GM20000 (cell line): ENCODE measurements at regions not wholly inside any gene's neighbourhood (a gene's known extent, or its start where the extent isn't known, plus 50 kb on each side); places are given as distances from the start of the nearest gene placed in this dataset.
"Not testable (repeated sequence)": the region's sequence is repeated elsewhere in the genome, so short reads cannot be mapped to it uniquely, and the experiment has no call there.

Experiments used
- DNase-seq: peaks from one replicate; pipeline ENCODE4 v3.0.0; 2012; ENCODE audit warnings: low spot score
- TF ChIP-seq, protein P1 (sequence below): IDR thresholded peaks from 2 replicates; pipeline ENCODE4 v1.5.1; 2012; ENCODE audit warnings: mild to moderate bottlenecking, control low read depth; ENCODE audit errors: extremely low read depth, missing control alignments

DNA sequence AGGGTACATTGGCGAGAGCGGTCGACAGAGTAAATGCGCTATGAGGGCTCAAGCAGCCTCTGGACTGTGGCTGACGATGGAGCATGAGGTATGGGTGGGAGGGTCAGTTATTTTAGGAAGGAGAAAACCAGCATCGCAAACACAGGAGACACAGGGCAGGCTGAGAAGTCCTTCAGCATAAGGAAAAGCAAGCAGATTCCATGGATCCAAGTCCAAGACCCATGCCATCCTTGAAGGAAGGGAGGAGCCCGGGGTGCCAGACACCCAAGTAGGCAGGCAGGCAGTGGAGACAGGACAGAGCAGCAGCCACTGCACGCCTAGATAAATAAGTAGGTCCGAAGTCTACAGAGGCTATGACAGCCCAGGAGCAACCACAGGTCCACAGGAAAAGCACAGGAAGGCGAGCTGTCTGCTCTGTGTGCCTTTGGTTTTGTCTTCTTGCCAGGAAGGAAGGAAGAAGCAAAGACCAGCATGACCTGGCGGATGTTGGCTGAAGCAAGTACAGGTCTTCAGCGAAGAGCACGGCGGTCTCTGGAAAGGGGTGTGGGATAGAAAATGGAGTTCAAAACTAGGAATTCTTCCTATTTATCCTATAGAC lies 76.4 kb upstream of the SLC45A1 start:
- TF ChIP-seq, protein P1, sequence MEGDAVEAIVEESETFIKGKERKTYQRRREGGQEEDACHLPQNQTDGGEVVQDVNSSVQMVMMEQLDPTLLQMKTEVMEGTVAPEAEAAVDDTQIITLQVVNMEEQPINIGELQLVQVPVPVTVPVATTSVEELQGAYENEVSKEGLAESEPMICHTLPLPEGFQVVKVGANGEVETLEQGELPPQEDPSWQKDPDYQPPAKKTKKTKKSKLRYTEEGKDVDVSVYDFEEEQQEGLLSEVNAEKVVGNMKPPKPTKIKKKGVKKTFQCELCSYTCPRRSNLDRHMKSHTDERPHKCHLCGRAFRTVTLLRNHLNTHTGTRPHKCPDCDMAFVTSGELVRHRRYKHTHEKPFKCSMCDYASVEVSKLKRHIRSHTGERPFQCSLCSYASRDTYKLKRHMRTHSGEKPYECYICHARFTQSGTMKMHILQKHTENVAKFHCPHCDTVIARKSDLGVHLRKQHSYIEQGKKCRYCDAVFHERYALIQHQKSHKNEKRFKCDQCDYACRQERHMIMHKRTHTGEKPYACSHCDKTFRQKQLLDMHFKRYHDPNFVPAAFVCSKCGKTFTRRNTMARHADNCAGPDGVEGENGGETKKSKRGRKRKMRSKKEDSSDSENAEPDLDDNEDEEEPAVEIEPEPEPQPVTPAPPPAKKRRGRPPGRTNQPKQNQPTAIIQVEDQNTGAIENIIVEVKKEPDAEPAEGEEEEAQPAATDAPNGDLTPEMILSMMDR = no peak
- no peak for DNase-seq

DNA sequence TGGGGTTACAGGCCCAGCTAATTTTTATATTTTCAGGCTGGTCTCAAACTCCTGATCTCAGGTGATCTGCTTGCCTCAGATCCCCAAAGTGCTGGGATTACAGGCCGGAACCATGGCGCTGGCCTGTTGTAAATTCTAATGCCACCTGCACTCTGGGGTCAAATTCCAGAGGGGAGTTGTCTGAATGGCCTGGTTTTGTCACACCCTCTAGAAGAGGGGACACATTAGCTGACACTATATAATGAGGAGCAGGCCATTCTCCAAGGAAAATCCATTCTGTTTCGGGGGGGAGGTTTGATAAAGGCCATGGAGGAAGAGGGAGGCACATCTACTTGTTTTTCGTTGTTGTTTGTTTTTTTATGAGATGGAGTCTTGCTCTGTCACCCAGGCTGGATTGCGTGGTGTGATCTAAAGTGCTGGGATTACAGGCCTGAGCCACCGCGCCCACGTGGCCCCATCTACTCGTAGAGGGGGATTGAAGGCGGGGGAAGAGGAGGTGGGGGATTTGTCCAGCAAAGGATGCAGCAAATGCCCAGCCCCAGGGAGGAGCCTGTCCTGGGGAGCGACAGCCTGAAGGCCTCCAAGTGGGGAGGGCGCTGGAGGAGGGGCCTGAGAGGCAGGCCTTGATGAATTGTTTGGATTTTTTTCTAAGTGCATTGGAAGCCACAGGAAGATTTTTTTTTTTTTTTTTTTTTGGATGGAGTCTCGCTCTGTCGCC lies 78.4 kb upstream of the SLC45A1 start:
- TF ChIP-seq, protein P1 = no peak

DNA sequence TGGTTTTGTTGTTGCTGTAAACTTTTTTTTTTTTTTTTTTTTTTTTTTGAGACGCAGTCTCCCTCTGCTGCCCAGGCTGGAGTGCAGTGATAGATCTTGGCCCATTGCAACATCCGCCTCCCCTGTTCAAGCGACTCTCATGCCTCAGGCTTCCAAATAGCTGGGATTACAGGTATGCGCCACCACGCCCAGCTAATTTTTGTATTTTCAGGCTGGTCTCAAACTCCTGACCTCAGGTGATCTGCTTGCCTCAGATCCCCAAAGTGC lies 78.9 kb upstream of the SLC45A1 start:
- TF ChIP-seq, protein P1 = no peak
- no peak for DNase-seq

More for the DNA sequence above, 78.4 kb upstream of the SLC45A1 start:
- DNase-seq = no peak

DNA sequence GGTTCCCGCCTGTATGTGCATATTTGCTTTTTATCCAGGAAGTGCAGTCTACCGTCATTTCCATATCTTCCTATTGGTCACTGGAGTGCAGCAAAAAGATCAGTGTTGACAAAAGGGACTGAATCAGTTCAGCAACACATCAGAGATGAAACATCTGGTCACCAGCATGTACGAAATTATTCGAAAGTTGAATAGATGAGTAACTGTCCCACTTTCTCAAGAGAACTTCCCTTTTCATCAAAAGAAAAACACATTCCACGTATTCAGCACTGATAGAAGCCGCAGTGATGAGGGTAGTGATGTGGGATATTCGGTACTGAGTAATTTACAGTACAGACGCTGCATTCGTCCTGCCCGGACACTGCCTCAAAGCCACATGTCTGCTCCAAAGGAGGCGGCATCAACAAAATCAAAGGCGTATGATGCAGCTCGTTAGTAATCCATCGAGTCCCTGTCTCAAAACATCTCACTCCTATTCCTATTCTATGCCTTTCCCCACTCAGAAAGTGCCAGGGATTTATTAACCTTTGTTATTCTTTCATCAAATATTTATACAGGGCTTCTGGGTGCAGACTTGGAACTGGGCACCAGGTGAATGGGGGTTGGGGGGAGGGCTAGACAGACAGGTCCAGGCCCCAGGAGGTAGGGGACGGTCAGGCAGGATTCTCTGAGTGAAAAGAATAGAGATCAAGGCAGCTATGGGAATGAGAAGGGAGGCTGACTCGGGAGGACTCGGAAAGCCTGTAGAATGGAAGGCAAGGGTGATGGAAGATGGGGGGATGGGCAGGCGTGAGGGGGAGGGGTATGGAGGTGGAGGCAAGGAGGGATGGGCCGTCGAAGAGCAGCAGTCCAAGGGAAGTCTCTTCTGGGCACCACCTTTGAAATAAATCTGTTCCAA lies 79.5 kb upstream of the SLC45A1 start:
- DNase-seq = no peak
- TF ChIP-seq, protein P1 = no peak

DNA sequence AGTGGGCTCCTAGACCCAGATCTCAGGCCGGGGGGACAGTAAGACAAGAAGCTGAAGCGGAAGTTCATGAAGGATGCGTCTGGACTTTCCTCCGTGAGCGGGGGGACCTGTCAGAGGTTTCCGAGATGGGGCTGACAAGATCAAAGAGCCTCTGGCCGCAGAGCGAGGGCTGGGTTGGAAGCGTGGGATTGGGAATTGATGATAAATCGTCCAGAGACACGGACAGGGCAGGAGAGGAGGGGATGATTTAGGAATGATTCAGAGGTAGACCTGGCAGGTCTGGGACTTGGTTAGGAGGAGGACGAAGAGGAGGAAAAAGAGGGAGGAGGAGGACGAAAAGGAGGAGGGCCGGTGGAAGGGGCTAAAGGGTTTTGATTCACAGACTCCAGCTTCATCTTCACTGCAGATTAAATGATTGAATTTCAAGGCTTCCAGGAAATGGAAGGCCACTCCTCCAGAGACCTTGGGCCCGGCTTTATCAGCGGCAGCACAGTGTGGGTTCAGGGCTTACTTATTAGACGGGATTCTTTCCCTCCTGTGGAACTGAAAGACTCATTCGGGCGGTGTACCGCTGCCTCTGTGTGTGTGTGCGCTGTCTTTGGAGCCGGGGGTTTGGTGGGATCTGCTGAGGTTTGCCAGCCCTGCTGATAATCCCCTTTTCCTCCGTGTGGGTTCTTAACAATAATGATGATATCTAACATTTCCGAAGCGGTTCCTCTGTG lies 85.7 kb upstream of the SLC45A1 start:
- TF ChIP-seq, protein P1 = no peak
- no peak for DNase-seq

DNA sequence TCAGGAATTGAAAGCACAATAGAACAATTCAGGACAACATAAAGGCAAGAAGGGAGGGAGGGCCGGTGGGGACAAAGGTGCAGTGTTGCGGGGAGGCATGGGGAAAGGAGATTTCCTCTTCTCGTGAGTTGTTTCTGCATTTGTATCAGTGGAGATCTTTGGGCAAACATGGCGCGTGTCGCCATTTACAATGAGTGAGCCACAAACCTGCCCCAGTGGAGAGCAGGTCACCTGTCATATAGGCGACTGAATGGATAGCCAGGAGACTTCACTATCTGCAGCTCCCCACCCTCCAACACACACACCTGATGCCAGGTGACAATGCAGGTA lies 87.7 kb upstream of the SLC45A1 start:
- DNase-seq = no peak
- TF ChIP-seq, protein P1 = no peak

DNA sequence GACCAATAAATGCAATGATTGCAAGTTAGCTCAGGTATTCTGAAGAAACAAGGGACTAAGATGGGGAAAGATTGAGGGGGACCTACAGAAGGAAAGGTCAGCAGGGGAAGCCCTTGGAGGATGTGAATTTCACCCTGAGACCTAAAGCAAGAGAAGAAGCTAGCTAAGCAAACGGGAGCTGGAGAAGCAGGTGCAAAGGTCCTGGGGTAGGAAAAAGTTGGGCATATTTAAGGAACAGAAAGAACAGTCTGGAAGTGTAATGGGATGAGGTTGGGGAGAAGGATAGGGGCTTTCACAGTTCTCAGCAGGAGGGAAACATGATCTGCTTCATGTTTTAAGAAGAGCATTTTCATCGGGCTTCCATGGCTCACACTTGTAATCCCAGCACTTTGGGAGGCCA lies 89.7 kb upstream of the SLC45A1 start:
- TF ChIP-seq, protein P1 = no peak
- DNase-seq = no peak

DNA sequence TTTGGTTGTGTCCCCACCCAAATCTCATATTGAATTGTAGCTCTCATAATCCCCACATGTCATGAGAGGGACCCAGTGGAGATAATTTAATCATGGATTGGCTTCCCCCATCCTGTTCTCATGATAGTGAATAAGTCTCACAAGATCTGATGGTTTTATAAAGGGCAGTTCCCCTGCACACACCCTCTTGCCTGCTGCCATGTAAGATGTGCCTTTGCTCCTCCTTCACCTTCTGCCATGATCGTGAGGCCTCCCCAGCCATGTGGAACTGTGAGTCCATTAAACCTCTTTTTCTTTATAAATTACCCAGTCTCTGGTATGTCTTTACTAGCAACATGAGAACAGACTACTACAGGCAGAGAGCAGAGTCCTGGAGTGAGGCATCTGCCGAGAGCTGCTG lies 90.2 kb upstream of the SLC45A1 start:
- DNase-seq = not testable (repeated sequence)
